ENCODE measurements at regions not wholly inside any gene's neighbourhood (a gene's known extent, or its start where the extent isn't known, plus 50 kb on each side); places are given as distances from the start of the nearest gene placed in this dataset.

- no peak for DNase-seq (ENCODE audit: low read depth)
Measured at GRCh38 chr17:74009056-74009625, 194.3 kb upstream of the RPL38 start.

GRCh38 chr17:74010903-74011302 lies 192.6 kb upstream of the RPL38 start:
- DNase-seq (ENCODE audit: low read depth): no peak

GRCh38 chr17:74011966-74012365 lies 191.5 kb upstream of the RPL38 start:
- no peak for DNase-seq (ENCODE audit: low read depth)

GRCh38 chr17:74012465-74012864 lies 191.0 kb upstream of the RPL38 start:
- DNase-seq (ENCODE audit: low read depth): no peak

GRCh38 chr17:74015316-74015715 lies 188.2 kb upstream of the RPL38 start:
- DNase-seq (ENCODE audit: low read depth): no peak

- DNase-seq (ENCODE audit: low read depth): no peak
Measured at GRCh38 chr17:74015990-74016389, 187.5 kb upstream of the RPL38 start.

GRCh38 chr17:74016461-74016860 lies 187.0 kb upstream of the RPL38 start:
- no peak for DNase-seq (ENCODE audit: low read depth)

GRCh38 chr17:74017466-74017865 lies 186.0 kb upstream of the RPL38 start:
- no peak for DNase-seq (ENCODE audit: low read depth)

- DNase-seq (ENCODE audit: low read depth): no peak
Measured at GRCh38 chr17:74018115-74018514, 185.4 kb upstream of the RPL38 start.

GRCh38 chr17:74019271-74019670 lies 184.2 kb upstream of the RPL38 start:
- no peak for DNase-seq (ENCODE audit: low read depth)

GRCh38 chr17:74019860-74020259 lies 183.6 kb upstream of the RPL38 start:
- no peak for DNase-seq (ENCODE audit: low read depth)

- DNase-seq (ENCODE audit: low read depth): no peak
Measured at GRCh38 chr17:74020522-74020921, 183.0 kb upstream of the RPL38 start.

- DNase-seq (ENCODE audit: low read depth): no peak
Measured at GRCh38 chr17:74024871-74025531, 178.5 kb upstream of the RPL38 start.

- DNase-seq (ENCODE audit: low read depth): no peak
Measured at GRCh38 chr17:74027444-74027843, 176.0 kb upstream of the RPL38 start.

GRCh38 chr17:74028354-74029116 lies 174.9 kb upstream of the RPL38 start:
- DNase-seq (ENCODE audit: low read depth): no peak

GRCh38 chr17:74031316-74032090 lies 172.0 kb upstream of the RPL38 start:
- DNase-seq (ENCODE audit: low read depth): no peak

GRCh38 chr17:74032222-74032621 lies 171.3 kb upstream of the RPL38 start:
- no peak for DNase-seq (ENCODE audit: low read depth)

GRCh38 chr17:74037320-74037719 lies 166.2 kb upstream of the RPL38 start:
- no peak for DNase-seq (ENCODE audit: low read depth)

- no peak for DNase-seq (ENCODE audit: low read depth)
Measured at GRCh38 chr17:74040291-74040690, 163.2 kb upstream of the RPL38 start.

GRCh38 chr17:74040729-74041128 lies 162.7 kb upstream of the RPL38 start:
- no peak for DNase-seq (ENCODE audit: low read depth)

- no peak for DNase-seq (ENCODE audit: low read depth)
Measured at GRCh38 chr17:74041869-74042640, 161.4 kb upstream of the RPL38 start.
